HepG2 (cell line): ENCODE measurements at regions not wholly inside any gene's neighbourhood (a gene's known extent, or its start where the extent isn't known, plus 50 kb on each side); places are given as distances from the start of the nearest gene placed in this dataset.

Experiments used
- ATAC-seq: fragments of 200-7000 bp; cut with Tn5 transposase; 3 replicates; pipeline ENCODE4 v1.9.1; 2020; ENCODE audit warnings: mild to moderate bottlenecking, moderate library complexity
- BruUV-seq: library from RNA; stranded (reverse); fragments of 400-500 nt; replicated peaks from 2 replicates; lab custom pipeline; 2021; lab: Mats Ljungman, UMichigan
- CTCF ChIA-PET: fragments of 300-600 bp; formaldehyde crosslinking; extraction: SDS; loops from one replicate; lab custom pipeline; 2021; ENCODE audit warnings: low total read pairs, inconsistent platforms, low intra/inter-chr PET ratio; lab: Yijun Ruan, JAX
- POLR2A ChIA-PET: fragments of 350-600 bp; sonication (Branson Sonifier 250); formaldehyde crosslinking; loops from one replicate; lab custom pipeline; 2020; ENCODE audit warnings: antibody characterized with exemption, inconsistent platforms; lab: Yijun Ruan, JAX
- DNase-seq: peaks from one replicate; pipeline ENCODE4 v3.0.0-alpha.2; 2015; ENCODE audit warnings: low spot score
- FAIRE-seq: peaks from 3 replicates; lab custom pipeline; 2011; peaks lifted over from hg19 to GRCh38; lab: Jason Lieb, UNC
- H2AFZ ChIP-seq: one replicate; pipeline ENCODE4 v1.6.1; 2011; ENCODE audit warnings: low read length, inconsistent platforms
- H3K27ac ChIP-seq: fragments of 300-600 bp; 3 replicates; pipeline ENCODE4 v1.8.0; 2011; ENCODE audit warnings: mixed run types, mild to moderate bottlenecking, mixed read lengths, low read length, inconsistent platforms; ENCODE audit not compliant: insufficient read depth; ENCODE audit errors: extremely low read length
- H3K27me3 ChIP-seq, 2 experiments: fragments of 200-600 bp in 1 of 2; 2 replicates in 1 of 2; 3 replicates in 1 of 2; pipeline versions ENCODE4 v1.6.0 to v1.8.0; 2011; ENCODE audit warnings: low read length in 2 of 2, mild to moderate bottlenecking in 2 of 2, moderate library complexity in 2 of 2, inconsistent platforms in 1 of 2; ENCODE audit not compliant: insufficient read depth in 2 of 2, control insufficient read depth in 1 of 2
- H3K36me3 ChIP-seq, 2 experiments: fragments of 200-600 bp in 1 of 2; replicated peaks in 1 of 2; 2 replicates in 1 of 2; 3 replicates in 1 of 2; pipeline versions ENCODE4 v1.5.1 to v1.8.0; 2011; ENCODE audit warnings: low read length in 2 of 2, inconsistent platforms in 1 of 2; ENCODE audit not compliant: insufficient read depth in 2 of 2, control insufficient read depth in 1 of 2
- H3K4me1 ChIP-seq: 2 replicates; pipeline ENCODE4 v1.5.1; 2012; ENCODE audit warnings: low read length, inconsistent platforms; ENCODE audit not compliant: insufficient read depth
- H3K4me2 ChIP-seq: 2 replicates; pipeline ENCODE4 v1.6.0; 2011; ENCODE audit warnings: low read depth, low read length, inconsistent platforms
- H3K4me3 ChIP-seq, 3 experiments: fragments of 200-600 bp in 1 of 3; sonication (generic), shearing (Covaris generic) in 1 of 3; replicated peaks in 1 of 3; 2 replicates each; pipeline ENCODE4 v1.5.1; 2011 to 2016; ENCODE audit warnings: low read length in 3 of 3, inconsistent platforms in 2 of 3, low read depth in 2 of 3, mild to moderate bottlenecking in 2 of 3, control low read depth in 1 of 3, mixed read lengths in 1 of 3; ENCODE audit not compliant: insufficient read depth in 1 of 3
- H3K79me2 ChIP-seq: one replicate; pipeline ENCODE4 v1.6.1; 2011; ENCODE audit warnings: low read length, inconsistent platforms; ENCODE audit not compliant: insufficient read depth
- H3K9ac ChIP-seq: 2 replicates; pipeline ENCODE4 v1.6.0; 2011; ENCODE audit warnings: mild to moderate bottlenecking, low read depth, low read length, inconsistent platforms; ENCODE audit not compliant: insufficient read depth
- H3K9me3 ChIP-seq: 2 replicates; pipeline ENCODE4 v1.5.1; 2012; ENCODE audit warnings: mild to moderate bottlenecking, low read length
- H4K20me1 ChIP-seq: 2 replicates; pipeline ENCODE4 v1.6.0; 2011; ENCODE audit warnings: inconsistent platforms, mild to moderate bottlenecking, low read length, moderate library complexity; ENCODE audit not compliant: insufficient read depth
- ARNT ChIP-seq: fragments of 450-650 bp; IDR thresholded peaks from 2 replicates; pipeline ENCODE4 v1.6.1; 2017
- CREM ChIP-seq, 2 experiments: sonication (generic) in 1 of 2; formaldehyde crosslinking in 1 of 2; IDR thresholded peaks; 2 replicates each; pipeline versions ENCODE4 v1.4.0 to v1.6.1; 2016 to 2020; ENCODE audit warnings: antibody characterized with exemption in 1 of 2, mild to moderate bottlenecking in 1 of 2, missing genetic modification reagents in 1 of 2
- IKZF4 ChIP-seq: sonication (generic); formaldehyde crosslinking; IDR thresholded peaks from 2 replicates; pipeline ENCODE4 v1.5.1; 2020; ENCODE audit warnings: borderline replicate concordance, mild to moderate bottlenecking, low read depth, missing genetic modification reagents; ENCODE audit errors: not compliant biosample characterization
- JUN ChIP-seq: sonication (generic); formaldehyde crosslinking; IDR thresholded peaks from 2 replicates; pipeline ENCODE4 v1.4.0; 2020; ENCODE audit warnings: mild to moderate bottlenecking, missing genetic modification reagents
- MAFF ChIP-seq: IDR thresholded peaks from 2 replicates; pipeline ENCODE4 v1.6.1; 2011; ENCODE audit warnings: low read depth, low read length, improper control_type of control experiment
- MED13 ChIP-seq: sonication (generic); formaldehyde crosslinking; IDR thresholded peaks from 2 replicates; pipeline ENCODE4 v1.5.0; 2020; ENCODE audit warnings: missing genetic modification reagents
- ZBTB3 ChIP-seq: sonication (generic); formaldehyde crosslinking; IDR thresholded peaks from 2 replicates; pipeline ENCODE4 v1.4.0; 2020; ENCODE audit warnings: low read depth, mild to moderate bottlenecking, moderate library complexity, missing genetic modification reagents, borderline replicate concordance
- ZNF703 ChIP-seq: sonication (generic); formaldehyde crosslinking; IDR thresholded peaks from 2 replicates; pipeline ENCODE4 v1.5.1; 2020; ENCODE audit warnings: missing genetic modification reagents, mild to moderate bottlenecking, moderate library complexity, borderline replicate concordance
- ZNF724P ChIP-seq: sonication (generic); formaldehyde crosslinking; IDR thresholded peaks from 2 replicates; pipeline ENCODE4 v1.8.0; 2022; ENCODE audit warnings: missing genetic modification reagents, borderline replicate concordance
- ZNF776 ChIP-seq: sonication (generic); formaldehyde crosslinking; IDR thresholded peaks from 2 replicates; pipeline ENCODE4 v1.4.0; 2020; ENCODE audit warnings: mild to moderate bottlenecking, missing genetic modification reagents
- ZNF879 ChIP-seq: sonication (generic); formaldehyde crosslinking; IDR thresholded peaks from 2 replicates; pipeline ENCODE4 v1.8.1; 2023; ENCODE audit warnings: missing genetic modification reagents
- WGBS: methylation state at CpG from one replicate; pipeline ENCODE4 v1.1.6; 2017; ENCODE audit warnings: low lambda C conversion rate; 5-methylcytosine and 5-hydroxymethylcytosine counted together
- in situ Hi-C: cut with HindIII; loops from 2 replicates; pipeline ENCODE4 v1.10.0; 2017; ENCODE audit warnings: low pct_unique_long_range_greater_than_20kb; ENCODE audit not compliant: extremely low pct_ligation_motif_present
- intact Hi-C: fragments of 100-400 bp; cut with micrococcal nuclease; formaldehyde crosslinking; loops from one replicate; pipeline ENCODE4 v1.10.0; 2022; ENCODE audit not compliant: unreplicated experiment
- TF ChIP-seq, protein P1 (sequence below): sonication (generic); formaldehyde crosslinking; IDR thresholded peaks from 2 replicates; pipeline ENCODE4 v1.5.0; 2020; ENCODE audit warnings: missing genetic modification reagents
- TF ChIP-seq, protein P2 (sequence below): sonication (generic); formaldehyde crosslinking; IDR thresholded peaks from 2 replicates; pipeline ENCODE4 v1.4.0; 2020; ENCODE audit warnings: missing genetic modification reagents
- TF ChIP-seq, protein P3 (sequence below): sonication (generic); formaldehyde crosslinking; IDR thresholded peaks from 2 replicates; pipeline ENCODE4 v1.5.0; 2020; ENCODE audit warnings: mild to moderate bottlenecking, missing genetic modification reagents, borderline replicate concordance
- TF ChIP-seq, protein P4 (sequence below): sonication (generic); formaldehyde crosslinking; conservative IDR thresholded peaks from 2 replicates; pipeline ENCODE4 v1.4.0; 2020; ENCODE audit warnings: missing genetic modification reagents

DNA sequence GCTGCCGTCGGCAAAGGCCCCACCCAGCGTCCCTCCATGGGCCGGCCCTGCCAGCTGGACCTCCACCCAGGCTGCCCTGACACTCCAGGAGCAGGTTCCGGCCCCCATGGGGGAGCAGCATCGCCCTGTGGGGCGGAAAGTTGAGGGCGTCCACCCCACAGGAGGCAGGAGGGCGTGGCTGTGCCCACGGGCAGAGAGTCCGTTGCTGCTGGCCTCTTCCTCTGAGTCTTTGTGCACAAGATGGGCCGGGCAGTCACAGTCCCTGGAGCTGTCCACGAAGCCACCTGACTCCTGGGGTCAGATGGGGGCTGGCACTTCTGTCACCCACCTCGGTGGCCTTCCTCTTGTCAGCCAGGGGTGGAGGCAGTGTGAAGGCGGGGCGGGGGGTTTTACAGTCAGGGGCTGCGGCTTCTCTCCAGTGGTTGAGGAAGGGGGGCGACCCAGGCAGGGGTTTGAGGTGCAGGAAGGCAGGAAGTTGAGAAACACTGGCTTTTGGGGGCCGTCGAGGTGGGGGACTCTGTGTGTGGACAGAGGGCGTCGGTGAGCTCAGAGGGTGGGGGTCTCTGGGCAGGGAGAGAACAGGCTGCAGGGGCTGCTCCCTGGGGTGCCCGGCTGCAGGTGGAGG, 67.2 kb upstream of the TTC34 start:
- H3K4me3 ChIP-seq = no peak overlapping the region
- no peaks in the 10 kb centered on the region for H3K4me1 ChIP-seq
- no peaks in the 10 kb centered on the region for H3K79me2 ChIP-seq
- H2AFZ ChIP-seq = no peak overlapping the region
- ChIA-PET CTCF (no interaction called here), POLR2A (no interaction called here)
- H3K9ac ChIP-seq = no peak overlapping the region
- no peaks in the 10 kb centered on the region for H3K36me3 ChIP-seq
- H3K27me3 ChIP-seq = peaks cover 17 to 57% of the 10 kb centered on the region in 2 experiments
- DNase-seq (no peak), FAIRE-seq (no peak), ATAC-seq (no peak)
- 5% methylated on average over 13 of the region's 23 CpGs for WGBS
- intact Hi-C loops (no loop called here), in situ Hi-C loops (no loop called here)
- TF ChIP-seq IKZF4 (CRISPR knock-in tag) (no peak), ZNF879 (no peak), ZNF724P (CRISPR knock-in tag) (no peak), ZNF776 (CRISPR knock-in tag) (no peak), MAFF (no peak), ZBTB3 (no peak), ARNT (no peak), ZNF703 (CRISPR knock-in tag) (no peak), MED13 (CRISPR knock-in tag) (no peak), JUN (CRISPR knock-in tag) (no peak), CREM (IDR thresholded peaks at IDR 0.05) (no peak), CREM (CRISPR knock-in tag; IDR thresholded peaks at IDR 0.05) (no peak)
- TF ChIP-seq, protein P1, sequence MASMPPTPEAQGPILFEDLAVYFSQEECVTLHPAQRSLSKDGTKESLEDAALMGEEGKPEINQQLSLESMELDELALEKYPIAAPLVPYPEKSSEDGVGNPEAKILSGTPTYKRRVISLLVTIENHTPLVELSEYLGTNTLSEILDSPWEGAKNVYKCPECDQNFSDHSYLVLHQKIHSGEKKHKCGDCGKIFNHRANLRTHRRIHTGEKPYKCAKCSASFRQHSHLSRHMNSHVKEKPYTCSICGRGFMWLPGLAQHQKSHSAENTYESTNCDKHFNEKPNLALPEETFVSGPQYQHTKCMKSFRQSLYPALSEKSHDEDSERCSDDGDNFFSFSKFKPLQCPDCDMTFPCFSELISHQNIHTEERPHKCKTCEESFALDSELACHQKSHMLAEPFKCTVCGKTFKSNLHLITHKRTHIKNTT (CRISPR knock-in tag) = no peak
- TF ChIP-seq, protein P2, sequence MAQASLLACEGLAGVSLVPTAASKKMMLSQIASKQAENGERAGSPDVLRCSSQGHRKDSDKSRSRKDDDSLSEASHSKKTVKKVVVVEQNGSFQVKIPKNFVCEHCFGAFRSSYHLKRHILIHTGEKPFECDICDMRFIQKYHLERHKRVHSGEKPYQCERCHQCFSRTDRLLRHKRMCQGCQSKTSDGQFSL (CRISPR knock-in tag) = no peak
- TF ChIP-seq, protein P3, sequence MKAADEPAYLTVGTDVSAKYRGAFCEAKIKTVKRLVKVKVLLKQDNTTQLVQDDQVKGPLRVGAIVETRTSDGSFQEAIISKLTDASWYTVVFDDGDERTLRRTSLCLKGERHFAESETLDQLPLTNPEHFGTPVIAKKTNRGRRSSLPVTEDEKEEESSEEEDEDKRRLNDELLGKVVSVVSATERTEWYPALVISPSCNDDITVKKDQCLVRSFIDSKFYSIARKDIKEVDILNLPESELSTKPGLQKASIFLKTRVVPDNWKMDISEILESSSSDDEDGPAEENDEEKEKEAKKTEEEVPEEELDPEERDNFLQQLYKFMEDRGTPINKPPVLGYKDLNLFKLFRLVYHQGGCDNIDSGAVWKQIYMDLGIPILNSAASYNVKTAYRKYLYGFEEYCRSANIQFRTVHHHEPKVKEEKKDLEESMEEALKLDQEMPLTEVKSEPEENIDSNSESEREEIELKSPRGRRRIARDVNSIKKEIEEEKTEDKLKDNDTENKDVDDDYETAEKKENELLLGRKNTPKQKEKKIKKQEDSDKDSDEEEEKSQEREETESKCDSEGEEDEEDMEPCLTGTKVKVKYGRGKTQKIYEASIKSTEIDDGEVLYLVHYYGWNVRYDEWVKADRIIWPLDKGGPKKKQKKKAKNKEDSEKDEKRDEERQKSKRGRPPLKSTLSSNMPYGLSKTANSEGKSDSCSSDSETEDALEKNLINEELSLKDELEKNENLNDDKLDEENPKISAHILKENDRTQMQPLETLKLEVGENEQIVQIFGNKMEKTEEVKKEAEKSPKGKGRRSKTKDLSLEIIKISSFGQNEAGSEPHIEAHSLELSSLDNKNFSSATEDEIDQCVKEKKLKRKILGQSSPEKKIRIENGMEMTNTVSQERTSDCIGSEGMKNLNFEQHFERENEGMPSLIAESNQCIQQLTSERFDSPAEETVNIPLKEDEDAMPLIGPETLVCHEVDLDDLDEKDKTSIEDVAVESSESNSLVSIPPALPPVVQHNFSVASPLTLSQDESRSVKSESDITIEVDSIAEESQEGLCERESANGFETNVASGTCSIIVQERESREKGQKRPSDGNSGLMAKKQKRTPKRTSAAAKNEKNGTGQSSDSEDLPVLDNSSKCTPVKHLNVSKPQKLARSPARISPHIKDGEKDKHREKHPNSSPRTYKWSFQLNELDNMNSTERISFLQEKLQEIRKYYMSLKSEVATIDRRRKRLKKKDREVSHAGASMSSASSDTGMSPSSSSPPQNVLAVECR (CRISPR knock-in tag) = no peak
- TF ChIP-seq, protein P4, sequence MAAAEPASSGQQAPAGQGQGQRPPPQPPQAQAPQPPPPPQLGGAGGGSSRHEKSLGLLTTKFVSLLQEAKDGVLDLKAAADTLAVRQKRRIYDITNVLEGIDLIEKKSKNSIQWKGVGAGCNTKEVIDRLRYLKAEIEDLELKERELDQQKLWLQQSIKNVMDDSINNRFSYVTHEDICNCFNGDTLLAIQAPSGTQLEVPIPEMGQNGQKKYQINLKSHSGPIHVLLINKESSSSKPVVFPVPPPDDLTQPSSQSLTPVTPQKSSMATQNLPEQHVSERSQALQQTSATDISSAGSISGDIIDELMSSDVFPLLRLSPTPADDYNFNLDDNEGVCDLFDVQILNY (CRISPR knock-in tag) = no peak
- H3K27ac ChIP-seq = no peak overlapping the region
- H3K9me3 ChIP-seq = peaks cover 10% of the 10 kb centered on the region
- BruUV-seq = no TSS peak
- no peaks in the 10 kb centered on the region for H4K20me1 ChIP-seq
- H3K4me2 ChIP-seq = no peak overlapping the region
